ENCODE measurements at regions not wholly inside any gene's neighbourhood (a gene's known extent, or its start where the extent isn't known, plus 50 kb on each side); places are given as distances from the start of the nearest gene placed in this dataset.
"Not testable (repeated sequence)": the region's sequence is repeated elsewhere in the genome, so short reads cannot be mapped to it uniquely, and the experiment has no call there.

DNA sequence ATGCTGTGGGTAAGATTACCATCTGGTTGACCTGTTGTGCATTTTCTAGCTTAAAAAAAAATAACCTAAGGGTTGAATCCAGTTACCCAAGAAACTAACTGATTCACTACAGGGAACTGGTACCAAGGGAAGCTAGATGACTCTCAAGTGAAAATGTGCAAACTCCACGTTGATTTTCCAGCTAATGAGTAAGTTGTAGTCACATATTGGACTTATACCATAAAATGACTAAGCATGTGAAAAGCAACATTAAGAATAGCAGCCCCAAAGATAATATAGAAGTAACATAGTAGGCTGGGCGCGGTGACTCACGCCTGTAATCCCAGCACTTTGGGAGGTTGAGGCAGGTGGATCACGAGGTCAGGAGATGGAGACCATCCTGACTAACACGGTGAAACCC lies 270.9 kb downstream of the SPRY1 start:
- in situ Hi-C loops (cut with HindIII; ENCODE audit: low sequenced_read_pairs), result no loop called here

DNA sequence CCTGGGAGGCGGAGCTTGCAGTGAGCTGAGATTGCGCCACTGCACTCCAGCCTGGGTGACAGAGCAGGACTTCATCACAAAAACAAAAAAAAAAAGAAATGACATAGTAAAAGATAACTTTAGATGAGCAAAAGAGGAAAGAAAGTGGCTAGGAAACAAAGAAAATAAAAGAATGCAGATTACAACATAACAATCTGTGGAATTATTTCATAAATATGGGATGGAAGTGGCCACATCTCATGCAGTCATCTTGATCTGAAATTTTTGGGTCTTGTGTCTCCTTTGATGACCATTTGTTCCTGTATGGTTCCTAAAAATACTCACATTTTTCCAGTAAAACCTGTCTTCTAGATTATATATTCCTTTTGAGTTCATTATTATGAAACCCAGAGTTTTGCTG lies 271.4 kb downstream of the SPRY1 start:
- in situ Hi-C loops (cut with HindIII; ENCODE audit: low sequenced_read_pairs), result no loop called here

DNA sequence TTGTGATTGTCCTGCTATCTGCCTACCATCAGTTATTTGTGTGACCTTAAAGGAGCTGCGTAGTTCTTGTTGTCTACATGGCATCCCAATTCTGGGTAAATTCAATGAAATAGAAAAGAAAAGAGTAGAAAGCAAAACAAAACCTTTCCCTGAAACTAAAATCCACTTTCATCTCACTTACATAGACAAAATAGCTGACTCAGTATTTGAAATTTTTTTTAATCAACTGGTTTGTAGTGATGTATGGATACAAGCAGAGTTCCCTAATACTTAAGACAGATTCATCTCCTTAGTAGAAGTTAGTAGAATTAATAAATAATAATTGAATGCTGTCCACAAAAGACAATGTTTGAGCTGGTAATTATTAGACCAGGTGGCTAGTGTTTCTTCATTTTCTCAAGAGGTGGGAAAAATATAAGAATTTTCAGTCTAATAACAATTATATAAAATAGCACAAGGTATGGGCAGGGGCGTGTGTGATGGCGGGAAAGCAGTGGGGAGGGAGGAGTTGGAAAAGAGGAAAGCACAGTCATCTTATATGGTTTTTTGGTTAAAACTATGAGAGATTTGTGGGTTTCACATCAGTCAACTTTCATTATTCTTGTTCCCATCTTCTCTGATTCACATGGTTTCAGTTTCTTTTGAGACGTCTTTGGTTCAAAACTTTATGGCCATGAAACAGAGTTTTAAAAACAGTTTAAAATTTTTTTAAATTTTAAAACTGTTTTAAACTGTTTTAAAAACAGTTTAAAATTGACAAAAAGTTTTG lies 275.2 kb downstream of the SPRY1 start:
- in situ Hi-C loops (cut with HindIII; ENCODE audit: low sequenced_read_pairs), result no loop called here

DNA sequence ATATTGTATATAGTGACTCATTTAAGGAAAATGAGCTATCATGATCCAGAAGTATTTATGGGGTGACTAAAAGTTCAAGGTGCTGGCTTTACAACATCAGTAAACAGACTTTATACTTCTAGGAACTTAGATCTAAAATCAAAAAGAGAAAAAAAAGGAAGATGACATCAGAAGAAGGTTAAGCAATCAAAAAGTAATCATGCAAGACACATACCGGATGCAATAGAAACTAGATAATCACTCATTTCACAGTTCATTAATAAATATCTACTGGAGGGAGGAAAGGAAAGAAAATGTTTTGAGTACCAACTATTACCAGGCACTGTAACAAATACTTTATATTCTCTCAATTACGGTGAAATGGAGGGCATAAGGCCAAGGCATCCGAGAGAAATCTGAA lies 276.4 kb downstream of the SPRY1 start:
- in situ Hi-C loops (cut with HindIII; ENCODE audit: low sequenced_read_pairs), result no loop called here

DNA sequence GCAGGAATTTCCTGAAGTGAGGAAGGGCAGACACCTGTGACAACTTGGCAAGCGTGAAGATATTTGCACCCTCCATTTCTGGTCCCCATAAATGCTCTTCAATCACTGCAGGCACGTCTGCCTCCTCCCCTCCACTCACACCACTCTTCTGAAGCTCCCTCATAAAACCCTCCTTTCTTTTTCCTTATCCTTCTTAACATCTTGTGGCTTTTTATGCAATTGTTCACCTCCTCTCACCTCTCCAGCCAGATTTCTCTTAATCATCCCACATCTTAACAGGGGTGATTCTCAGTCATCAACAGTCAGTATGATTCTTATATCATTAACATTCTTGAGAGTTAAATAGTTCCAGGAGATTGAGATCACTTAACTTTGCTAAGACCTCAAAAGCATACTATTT lies 277.4 kb downstream of the SPRY1 start:
- in situ Hi-C loops (cut with HindIII; ENCODE audit: low sequenced_read_pairs), result no loop called here

DNA sequence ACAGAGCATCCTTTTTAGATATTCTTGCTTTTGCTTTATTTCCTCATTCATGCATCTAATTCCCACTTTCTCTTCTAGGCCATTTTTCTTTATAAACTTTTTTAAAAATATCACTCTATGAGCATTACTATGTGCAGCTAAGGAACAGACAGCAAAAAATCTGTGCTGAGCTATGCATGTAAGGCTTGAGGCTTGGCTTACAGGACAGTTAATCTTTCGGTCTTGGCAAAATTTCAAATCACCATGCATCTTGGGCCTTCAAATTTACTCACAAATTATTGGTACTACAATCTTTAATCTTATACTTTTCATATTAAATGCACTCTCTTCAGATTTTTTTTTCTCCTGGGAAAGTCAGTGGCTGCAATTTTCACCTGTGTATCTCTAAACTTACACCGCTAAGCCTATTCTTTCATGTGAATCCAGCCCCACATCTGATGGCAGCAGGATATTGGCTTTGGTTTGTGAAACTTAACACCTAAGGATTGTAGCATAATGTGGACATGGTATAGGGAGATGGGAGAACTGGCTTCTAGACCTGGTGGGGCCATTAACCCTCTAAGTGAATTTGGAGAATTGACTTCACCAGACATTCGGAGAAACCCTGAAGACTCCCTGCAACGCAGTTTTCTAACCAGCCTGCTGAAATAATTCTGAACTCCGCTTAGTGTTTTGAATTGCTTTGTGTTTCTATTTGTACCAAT lies 278.3 kb downstream of the SPRY1 start:
- in situ Hi-C loops (cut with HindIII; ENCODE audit: low sequenced_read_pairs), result no loop called here

DNA sequence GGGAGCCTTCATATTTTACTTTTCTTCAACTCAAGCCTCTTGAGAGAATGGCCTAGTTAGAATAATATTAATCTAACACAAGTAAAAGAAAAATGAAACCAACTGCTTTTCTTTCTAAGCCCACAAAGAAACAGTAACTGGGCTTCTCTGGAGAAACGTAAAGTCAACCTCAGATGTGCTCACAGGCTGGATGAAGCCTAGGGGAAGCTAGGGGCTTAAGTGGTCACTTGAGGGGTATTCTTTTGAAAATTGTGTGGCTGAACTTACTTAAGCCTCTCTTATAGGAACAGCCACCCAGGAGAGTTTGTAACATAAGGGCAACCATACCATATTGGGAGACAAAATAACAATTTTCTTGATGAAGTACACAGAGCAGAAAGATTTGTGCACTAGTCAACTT lies 279.0 kb downstream of the SPRY1 start:
- in situ Hi-C loops (cut with HindIII; ENCODE audit: low sequenced_read_pairs), result no loop called here

DNA sequence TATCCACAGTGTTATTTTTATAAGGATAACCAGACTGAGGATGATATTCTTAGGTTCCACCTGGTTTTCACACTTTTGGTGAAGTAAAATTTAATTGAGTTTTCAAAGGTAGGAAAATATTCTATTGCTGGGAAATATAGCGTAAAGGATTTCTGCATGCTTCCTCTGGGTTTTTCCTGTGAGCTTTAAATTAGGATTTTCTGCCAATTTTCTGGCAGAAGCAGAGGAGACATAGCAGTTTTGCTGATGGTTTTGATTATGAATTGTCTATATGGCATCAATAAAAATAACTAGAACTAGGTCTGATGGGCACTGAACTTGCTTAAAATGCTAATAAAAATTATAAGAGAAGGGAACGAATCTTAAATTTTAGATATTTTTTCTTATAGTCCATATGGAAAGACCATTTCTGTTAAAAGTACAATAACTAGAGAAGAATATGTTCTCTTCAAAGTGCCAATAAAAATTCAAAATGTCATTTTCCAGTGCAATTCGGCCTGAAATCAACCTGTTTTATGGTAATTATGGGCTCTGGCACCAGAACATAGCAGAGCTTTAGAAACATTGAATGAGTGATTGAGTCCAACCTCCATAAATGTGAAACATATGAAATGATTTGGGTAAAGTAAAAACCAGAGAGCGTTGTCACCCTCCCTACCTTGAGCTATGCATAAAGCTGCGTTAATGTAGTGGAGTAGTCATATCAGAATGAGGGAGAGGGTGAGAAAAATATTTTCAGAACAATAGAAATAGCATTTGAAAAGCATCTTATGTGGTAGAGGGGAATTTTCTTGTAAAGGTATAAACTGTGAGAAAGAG lies 279.7 kb downstream of the SPRY1 start:
- in situ Hi-C loops (cut with HindIII; ENCODE audit: low sequenced_read_pairs), result no loop called here

DNA sequence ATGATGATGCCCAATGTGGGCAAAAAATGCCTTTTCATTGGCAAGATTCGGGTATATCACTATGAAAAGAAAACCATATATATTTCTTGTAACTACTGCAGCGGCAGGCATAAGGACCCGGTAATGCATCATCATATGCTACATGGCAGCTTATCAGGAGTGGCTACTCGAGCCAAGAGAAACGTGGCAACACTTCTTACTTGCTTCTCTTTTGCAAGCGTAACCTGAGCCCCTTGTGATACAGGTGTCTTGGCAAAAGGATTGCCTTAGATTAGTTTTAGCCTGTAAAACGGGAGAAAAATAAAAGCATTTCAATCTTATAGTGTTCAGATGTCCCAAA lies 280.3 kb downstream of the SPRY1 start:
- in situ Hi-C loops (cut with HindIII; ENCODE audit: low sequenced_read_pairs), result no loop called here

DNA sequence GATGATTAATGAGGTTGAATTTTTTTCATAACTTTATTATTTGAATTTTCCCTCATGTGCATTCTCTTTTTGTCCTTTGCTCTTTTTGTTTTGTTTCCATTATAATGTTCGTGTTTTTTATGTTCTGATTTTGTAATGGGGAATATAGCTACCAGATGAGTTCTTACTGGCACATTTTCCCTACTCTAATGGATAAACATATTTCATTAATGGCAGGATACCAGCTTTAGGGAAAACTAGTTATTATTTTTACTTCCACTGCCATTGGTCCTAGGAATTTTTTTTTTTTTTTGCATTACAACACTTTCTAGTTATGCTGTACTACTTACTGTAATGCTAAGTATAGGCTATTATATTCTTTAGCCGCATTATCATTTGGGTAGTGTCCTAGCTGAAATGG lies 286.3 kb downstream of the SPRY1 start:
- in situ Hi-C loops (cut with HindIII; ENCODE audit: low sequenced_read_pairs), result no loop called here

DNA sequence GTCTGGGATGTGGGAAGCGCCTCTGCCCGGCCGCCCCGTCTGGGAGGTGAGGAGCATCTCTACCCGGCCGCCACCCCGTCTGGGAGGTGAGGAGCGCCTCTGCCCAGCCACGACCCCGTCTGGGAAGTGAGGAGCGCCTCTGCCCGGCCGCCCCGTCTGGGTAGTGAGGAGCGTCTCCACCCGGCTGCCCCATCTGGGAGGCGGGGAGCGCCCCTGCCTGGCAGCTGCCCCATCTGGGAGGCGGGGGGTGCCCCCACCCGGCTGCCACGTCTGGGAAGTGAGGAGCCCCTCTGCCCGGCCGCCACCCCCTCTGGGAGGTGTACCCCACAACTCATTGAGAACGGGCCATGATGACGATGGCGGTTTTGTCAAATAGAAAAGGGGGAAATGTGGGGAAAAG lies 288.3 kb downstream of the SPRY1 start:
- in situ Hi-C loops (cut with HindIII; ENCODE audit: low sequenced_read_pairs), result not testable (repeated sequence)

DNA sequence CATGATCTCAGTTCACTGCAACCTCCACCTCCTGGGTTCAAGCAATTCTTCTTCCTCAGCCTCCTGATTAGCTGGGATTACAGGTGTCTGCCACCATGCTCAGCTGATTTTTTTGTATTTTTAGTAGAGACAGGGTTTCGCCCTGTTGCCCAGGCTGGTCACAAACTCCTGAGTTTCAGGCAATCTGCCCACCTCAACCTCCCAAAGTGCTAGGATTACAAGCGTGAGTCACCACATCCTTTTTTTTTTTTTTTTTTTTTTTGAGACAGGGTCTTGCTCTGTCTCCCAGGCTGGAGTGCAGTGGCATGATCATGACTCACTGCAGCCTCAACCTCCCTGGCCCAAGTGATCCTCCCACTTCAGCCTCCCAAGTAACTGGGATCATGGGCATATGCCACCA lies 298.9 kb downstream of the SPRY1 start:
- in situ Hi-C loops (cut with HindIII; ENCODE audit: low sequenced_read_pairs), result not testable (repeated sequence)

DNA sequence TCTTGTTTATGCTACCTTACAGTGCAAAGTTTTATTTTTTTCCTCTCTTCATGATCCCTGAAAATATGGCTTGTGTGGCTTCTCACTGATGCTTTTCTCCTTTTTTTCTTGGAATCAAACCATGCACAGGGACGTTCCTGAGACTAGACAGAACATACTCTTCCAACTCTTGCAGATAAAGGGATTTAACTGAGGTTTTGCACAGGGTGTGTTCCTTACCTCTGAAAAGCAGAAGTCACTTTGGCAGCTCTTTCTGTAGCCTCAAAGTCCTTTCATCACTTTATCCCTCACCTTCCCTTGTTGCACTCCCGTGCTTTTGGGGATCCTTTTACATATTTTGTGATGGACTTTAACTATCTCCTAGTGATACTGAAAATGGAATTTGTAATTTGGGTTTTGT lies 300.1 kb downstream of the SPRY1 start:
- in situ Hi-C loops (cut with HindIII; ENCODE audit: low sequenced_read_pairs), result no loop called here

DNA sequence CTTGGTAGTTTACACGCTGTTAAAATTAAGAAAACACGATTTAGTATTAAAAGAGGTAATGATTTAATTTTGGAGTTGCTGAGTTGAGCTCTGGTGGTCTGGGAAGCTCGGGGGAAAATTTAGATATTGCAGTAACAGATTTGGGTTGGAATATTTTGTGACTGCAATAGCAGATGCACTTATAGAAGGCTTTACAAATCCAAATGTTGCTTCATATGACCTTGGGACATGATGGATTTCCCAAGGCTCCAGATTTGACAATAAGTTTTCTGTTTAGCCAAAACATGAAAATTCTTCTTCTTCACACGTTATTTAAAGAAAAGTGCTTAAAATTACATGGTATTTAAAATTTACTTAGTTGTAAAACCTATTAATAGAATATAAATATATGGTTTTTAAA lies 302.0 kb downstream of the SPRY1 start:
- in situ Hi-C loops (cut with HindIII; ENCODE audit: low sequenced_read_pairs), result no loop called here

DNA sequence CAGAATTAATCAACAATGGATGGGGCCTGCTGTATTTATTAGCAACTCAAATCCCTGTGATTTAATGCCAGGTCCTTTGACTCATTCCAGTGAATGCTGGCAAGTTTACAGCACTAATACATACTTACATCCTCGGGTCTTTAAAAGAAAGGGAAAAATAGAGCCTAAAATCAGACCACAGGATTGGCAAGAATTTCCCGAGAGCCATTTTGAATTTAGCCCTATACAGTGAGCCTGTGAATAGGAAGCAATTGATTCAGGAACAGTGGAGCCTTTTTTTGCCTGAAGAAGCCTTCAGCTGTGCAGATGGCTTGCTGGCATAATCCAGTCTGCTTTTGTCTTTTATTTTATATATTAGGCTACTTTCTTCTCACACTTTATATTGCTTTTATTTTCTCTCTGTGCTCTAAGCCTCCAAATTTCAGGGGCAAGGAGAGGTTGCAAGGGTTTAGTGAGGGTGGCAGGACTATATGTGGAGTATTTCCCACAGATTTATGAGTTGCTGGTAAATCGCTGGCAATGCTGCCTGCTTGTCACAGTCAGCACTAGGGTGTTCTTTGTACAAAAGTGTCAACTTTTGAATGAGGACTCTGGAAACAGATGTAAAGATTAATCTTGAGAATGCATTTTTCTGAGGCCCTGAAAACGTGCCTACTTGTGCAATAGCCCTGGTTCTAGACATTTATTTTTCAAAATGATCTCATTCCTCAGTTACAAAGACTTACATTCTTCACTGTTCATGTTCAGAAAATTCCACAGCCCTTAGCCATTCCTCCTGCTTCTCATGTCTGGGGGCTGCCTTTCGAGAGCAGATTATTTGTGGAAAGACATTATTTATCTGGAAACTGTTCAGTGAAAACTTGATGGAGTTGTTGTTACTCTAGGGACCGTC lies 303.5 kb downstream of the SPRY1 start:
- in situ Hi-C loops (cut with HindIII; ENCODE audit: low sequenced_read_pairs), result no loop called here

DNA sequence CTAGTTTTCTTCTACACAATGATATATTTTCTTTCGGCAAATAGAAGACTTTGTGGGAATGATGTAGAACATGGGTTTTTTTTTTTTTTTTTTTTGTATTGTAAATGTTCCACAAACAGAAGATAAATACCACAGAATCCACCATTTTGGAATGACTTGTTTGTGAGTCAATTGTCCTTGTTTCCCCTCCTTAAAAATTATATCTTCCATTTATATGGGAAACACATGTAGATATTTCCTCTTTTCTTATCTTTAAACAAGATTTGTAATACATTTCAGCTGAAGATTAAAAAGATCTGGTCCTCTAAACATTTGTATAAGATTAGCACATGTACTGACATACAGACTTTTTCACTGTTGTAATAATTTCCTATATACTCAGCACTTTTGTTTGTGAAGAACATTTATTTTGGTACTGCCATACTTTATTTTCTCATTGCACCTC lies 304.6 kb downstream of the SPRY1 start:
- in situ Hi-C loops (cut with HindIII; ENCODE audit: low sequenced_read_pairs), result no loop called here

DNA sequence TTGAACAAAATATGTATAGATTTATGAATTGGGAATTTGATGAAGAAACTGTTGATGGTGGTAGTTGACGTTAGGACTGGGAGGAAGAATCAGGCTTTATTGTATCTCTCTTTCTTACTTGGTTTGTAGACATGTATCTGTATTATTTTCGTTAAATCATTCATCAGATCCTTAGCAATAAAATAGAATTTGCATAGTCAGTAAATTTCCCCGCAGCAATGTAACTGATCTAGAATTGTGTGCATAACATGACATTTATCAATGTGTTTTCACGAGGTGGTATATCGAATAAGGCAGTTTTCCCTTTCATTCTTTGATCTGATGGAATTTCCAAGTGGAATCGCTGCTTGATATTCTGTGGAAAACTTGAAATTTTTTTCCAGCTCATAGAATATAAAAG lies 308.8 kb downstream of the SPRY1 start:
- in situ Hi-C loops (cut with HindIII; ENCODE audit: low sequenced_read_pairs), result no loop called here

DNA sequence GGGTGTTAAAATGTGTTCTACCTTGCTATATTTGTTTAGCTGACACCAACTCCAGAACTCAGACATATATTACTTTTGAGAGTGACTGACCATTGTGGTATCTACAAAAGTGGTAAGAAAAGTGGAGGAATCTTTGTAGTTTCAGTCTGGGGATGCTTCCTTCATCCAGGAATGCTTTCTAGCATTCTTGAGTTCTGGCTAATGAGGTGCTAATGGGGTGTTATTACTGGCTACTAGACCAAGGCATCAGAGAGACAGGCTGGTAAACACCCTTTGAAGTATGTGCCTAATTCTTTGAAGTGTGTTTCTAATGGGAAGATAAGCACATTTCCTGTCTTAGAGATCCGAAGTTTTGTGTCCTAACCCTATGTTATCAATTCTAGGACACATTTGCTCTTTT lies 310.4 kb downstream of the SPRY1 start:
- in situ Hi-C loops (cut with HindIII; ENCODE audit: low sequenced_read_pairs), result no loop called here

DNA sequence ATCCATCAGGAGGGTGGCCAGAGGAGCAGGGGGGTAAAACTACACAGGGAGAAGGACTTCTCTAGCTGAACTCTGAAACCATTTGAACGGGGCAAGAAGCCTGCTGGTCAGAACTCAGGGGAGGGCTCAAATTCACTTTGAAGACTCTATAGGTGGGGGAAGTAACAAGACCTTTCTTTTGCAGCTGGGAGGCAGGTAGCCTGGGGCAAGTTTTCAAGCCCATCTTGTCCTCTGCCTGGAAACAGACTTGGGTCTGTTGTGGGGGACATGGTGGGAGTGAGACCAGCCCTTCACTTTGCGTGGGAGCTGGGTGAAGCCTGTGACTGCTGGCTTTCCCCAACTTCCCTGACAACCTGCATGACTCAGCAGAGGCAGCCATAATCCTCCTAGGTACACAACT lies 312.3 kb downstream of the SPRY1 start:
- in situ Hi-C loops (cut with HindIII; ENCODE audit: low sequenced_read_pairs), result no loop called here

DNA sequence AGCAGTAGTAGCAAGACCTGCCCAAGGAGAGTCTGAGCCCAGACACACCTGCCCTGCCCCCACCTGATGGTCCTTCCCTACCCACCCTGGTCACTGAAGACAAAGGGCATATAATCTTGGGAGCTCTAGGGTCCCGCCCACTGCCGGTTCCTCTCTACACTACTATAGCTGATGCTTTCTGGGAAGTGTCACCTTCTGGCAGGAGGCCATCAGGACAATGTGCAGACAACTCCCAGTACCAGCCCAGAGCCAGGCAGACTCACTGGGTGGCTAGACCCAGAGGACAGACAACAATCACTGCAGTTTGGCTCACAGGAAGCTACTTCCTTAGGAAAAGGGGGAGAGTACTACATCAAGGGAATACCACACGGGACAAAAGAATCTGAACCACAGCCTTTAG lies 312.7 kb downstream of the SPRY1 start:
- in situ Hi-C loops (cut with HindIII; ENCODE audit: low sequenced_read_pairs), result no loop called here

DNA sequence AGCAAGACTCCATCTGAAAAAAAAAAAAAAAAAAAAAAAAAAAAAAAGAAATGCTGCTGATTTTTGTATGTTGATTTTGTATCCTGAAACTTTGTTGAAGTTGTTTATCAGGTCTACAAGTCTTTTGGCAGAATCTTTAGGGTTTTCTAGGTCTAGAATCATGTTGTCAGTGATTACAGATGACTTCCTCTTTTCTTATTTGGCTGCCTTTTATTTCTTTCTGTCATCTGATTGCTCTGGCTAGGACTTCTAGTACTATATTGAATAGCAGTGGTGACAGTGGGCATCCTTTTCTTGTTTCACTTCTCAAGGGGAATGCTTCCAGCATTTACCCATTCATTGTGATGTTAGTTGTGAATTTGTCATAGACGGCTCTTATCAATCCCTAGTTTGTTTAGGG lies 334.4 kb downstream of the SPRY1 start:
- in situ Hi-C loops (cut with HindIII; ENCODE audit: low sequenced_read_pairs), result no loop called here
